ENCODE measurements at regions not wholly inside any gene's neighbourhood (a gene's known extent, or its start where the extent isn't known, plus 50 kb on each side); places are given as distances from the start of the nearest gene placed in this dataset.

- TF ChIP-seq, protein P1, sequence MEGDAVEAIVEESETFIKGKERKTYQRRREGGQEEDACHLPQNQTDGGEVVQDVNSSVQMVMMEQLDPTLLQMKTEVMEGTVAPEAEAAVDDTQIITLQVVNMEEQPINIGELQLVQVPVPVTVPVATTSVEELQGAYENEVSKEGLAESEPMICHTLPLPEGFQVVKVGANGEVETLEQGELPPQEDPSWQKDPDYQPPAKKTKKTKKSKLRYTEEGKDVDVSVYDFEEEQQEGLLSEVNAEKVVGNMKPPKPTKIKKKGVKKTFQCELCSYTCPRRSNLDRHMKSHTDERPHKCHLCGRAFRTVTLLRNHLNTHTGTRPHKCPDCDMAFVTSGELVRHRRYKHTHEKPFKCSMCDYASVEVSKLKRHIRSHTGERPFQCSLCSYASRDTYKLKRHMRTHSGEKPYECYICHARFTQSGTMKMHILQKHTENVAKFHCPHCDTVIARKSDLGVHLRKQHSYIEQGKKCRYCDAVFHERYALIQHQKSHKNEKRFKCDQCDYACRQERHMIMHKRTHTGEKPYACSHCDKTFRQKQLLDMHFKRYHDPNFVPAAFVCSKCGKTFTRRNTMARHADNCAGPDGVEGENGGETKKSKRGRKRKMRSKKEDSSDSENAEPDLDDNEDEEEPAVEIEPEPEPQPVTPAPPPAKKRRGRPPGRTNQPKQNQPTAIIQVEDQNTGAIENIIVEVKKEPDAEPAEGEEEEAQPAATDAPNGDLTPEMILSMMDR (IDR thresholded peaks at IDR 0.05) = no peak
- no peak for TF ChIP-seq EZH2 (IDR thresholded peaks at IDR 0.05; ENCODE audit: borderline replicate concordance, insufficient read depth, low read depth, low read length, poor library complexity, severe bottlenecking)
- 97% methylated on average over 2 of the region's 3 CpGs for WGBS (ENCODE audit: insufficient coverage)
These were observed 616.9 kb downstream of the CSNK1G3 start for GRCh38 chr5:124128867-124129266.

DNA sequence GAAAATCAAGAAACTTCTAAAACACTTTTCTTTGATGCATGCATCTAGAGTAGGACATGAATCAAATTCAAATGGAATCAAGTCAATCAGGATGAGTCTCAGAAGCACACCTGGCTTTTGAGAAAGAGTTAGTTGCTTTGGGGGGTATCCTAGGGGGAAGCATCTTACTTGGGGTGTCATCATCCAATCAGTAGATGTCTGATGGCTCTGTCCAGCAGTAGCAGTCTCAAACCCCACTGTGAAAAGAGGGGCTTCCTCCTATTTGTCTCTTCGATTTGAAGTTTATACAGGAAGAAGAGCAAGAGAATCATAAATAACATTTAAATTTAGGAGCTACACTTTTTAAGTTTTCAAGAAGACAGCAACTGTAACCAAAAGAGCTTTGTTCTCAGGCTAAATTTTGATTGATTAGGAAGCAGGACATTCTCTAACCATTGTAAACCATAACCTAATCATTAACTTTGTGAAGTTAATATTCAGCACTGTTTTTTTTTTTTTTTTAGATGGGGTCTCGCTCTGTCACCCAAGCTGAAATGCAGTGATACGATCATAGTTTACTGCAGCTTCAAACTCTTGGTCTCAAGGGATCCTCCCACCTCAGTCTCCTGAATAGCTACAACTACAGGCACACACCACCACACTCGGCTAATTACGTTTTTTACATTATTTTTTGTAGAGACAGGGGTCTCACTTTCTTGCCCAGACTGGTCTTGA lies 614.7 kb downstream of the CSNK1G3 start:
- no peak overlapping the region for H3K4me3 Mint-ChIP-seq
- intact Hi-C loops (cut with micrococcal nuclease) = no loop called here
- H3K27me3 Mint-ChIP-seq = peaks cover 12% of the 10 kb centered on the region
- peak; percentile 10 for DNase-seq
- peak; percentile 47 for ATAC-seq (ENCODE audit: low read depth)
- Histone ChIP-seq H4K20me1 (ENCODE audit: control insufficient read depth, insufficient read depth, low read length, poor library complexity, severe bottlenecking) (no peaks in the 10 kb centered on the region), H3K4me1 (ENCODE audit: control insufficient read depth in 2 of 2, insufficient read depth in 2 of 2, low read length in 2 of 2) (peaks cover 6 to 13% of the 10 kb centered on the region in 2 donors), H3K27ac (ENCODE audit: low read length in 2 of 2) (no peak overlapping the region), H3K27me3 (replicated peaks in 1 of 4; ENCODE audit: control extremely low read depth in 1 of 4, control insufficient read depth in 3 of 4, insufficient read depth in 4 of 4, low read length in 3 of 4) (no peaks in the 10 kb centered on the region), H3K4me3 (ENCODE audit: control extremely low read depth in 1 of 5, extremely low read depth in 1 of 5, insufficient read depth in 1 of 5, low read depth in 2 of 5, low read length in 4 of 5) (no peak overlapping the region), H3K9me3 (ENCODE audit: control extremely low read depth in 1 of 3, control insufficient read depth in 2 of 3, insufficient read depth in 1 of 3, low read length in 2 of 3) (no peaks in the 10 kb centered on the region), H3K36me3 (replicated peaks in 1 of 2; ENCODE audit: control extremely low read depth in 1 of 2, control insufficient read depth in 1 of 2, extremely low read depth in 1 of 2, insufficient read depth in 2 of 2, low read length in 1 of 2) (no peaks in the 10 kb centered on the region), H3K79me2 (ENCODE audit: control insufficient read depth, insufficient read depth, low read length) (no peaks in the 10 kb centered on the region), H2AFZ (ENCODE audit: insufficient read depth, low read depth, low read length, poor library complexity, severe bottlenecking) (no peak overlapping the region), H3K9ac (ENCODE audit: low read length) (no peak overlapping the region), H3K4me2 (replicated peaks; ENCODE audit: low read depth, low read length, poor library complexity, severe bottlenecking) (no peak overlapping the region)
- peaks cover 17% of the 10 kb centered on the region for H3K4me1 Mint-ChIP-seq
- H3K27ac Mint-ChIP-seq = no peak overlapping the region
- ChIA-PET CTCF (interaction anchor here (0.7 kb wide), 1 partner anchor 753 kb away, joined by 5 read pairs; no protein-coding TSS in a partner anchor), POLR2A (no interaction called here)
- H3K9me3 Mint-ChIP-seq (ENCODE audit: insufficient read depth) = no peaks in the 10 kb centered on the region
- TF ChIP-seq EZH2 (IDR thresholded peaks at IDR 0.05; ENCODE audit: borderline replicate concordance, insufficient read depth, low read depth, low read length, poor library complexity, severe bottlenecking) = no peak
- TF ChIP-seq, protein P1 (IDR thresholded peaks at IDR 0.05) = no peak
- WGBS (ENCODE audit: insufficient coverage) = 8% methylated on average over 2 of the region's 5 CpGs

More at GRCh38 chr5:124128867-124129266, 616.9 kb downstream of the CSNK1G3 start:
- H3K27ac ChIP-seq (ENCODE audit: low read length in 2 of 2) = no peak overlapping the region
- H3K79me2 ChIP-seq (ENCODE audit: control insufficient read depth, insufficient read depth, low read length) = no peaks in the 10 kb centered on the region
- ChIA-PET POLR2A (no interaction called here), CTCF (no interaction called here)
- Mint-ChIP-seq H3K4me1 (peaks cover 17% of the 10 kb centered on the region), H3K27ac (no peak overlapping the region), H3K9me3 (ENCODE audit: insufficient read depth) (no peaks in the 10 kb centered on the region), H3K27me3 (peaks cover 8% of the 10 kb centered on the region), H3K4me3 (no peak overlapping the region)
- H2AFZ ChIP-seq (ENCODE audit: insufficient read depth, low read depth, low read length, poor library complexity, severe bottlenecking) = no peak overlapping the region
- ATAC-seq (ENCODE audit: low read depth) (no peak), DNase-seq (no peak)
- intact Hi-C loops (cut with micrococcal nuclease) = no loop called here
- H3K9me3 ChIP-seq (ENCODE audit: control extremely low read depth in 1 of 3, control insufficient read depth in 2 of 3, insufficient read depth in 1 of 3, low read length in 2 of 3) = no peaks in the 10 kb centered on the region
- H3K4me3 ChIP-seq (ENCODE audit: control extremely low read depth in 1 of 5, extremely low read depth in 1 of 5, insufficient read depth in 1 of 5, low read depth in 2 of 5, low read length in 4 of 5) = no peak overlapping the region
- no peaks in the 10 kb centered on the region for H3K36me3 ChIP-seq (replicated peaks in 1 of 2; ENCODE audit: control extremely low read depth in 1 of 2, control insufficient read depth in 1 of 2, extremely low read depth in 1 of 2, insufficient read depth in 2 of 2, low read length in 1 of 2)
- no peak overlapping the region for H3K4me2 ChIP-seq (replicated peaks; ENCODE audit: low read depth, low read length, poor library complexity, severe bottlenecking)
- H3K4me1 ChIP-seq (ENCODE audit: control insufficient read depth in 2 of 2, insufficient read depth in 2 of 2, low read length in 2 of 2) = peaks cover 6 to 13% of the 10 kb centered on the region in 2 donors
- H4K20me1 ChIP-seq (ENCODE audit: control insufficient read depth, insufficient read depth, low read length, poor library complexity, severe bottlenecking) = no peaks in the 10 kb centered on the region
- no peaks in the 10 kb centered on the region for H3K27me3 ChIP-seq (replicated peaks in 1 of 4; ENCODE audit: control extremely low read depth in 1 of 4, control insufficient read depth in 3 of 4, insufficient read depth in 4 of 4, low read length in 3 of 4)
- H3K9ac ChIP-seq (ENCODE audit: low read length) = no peak overlapping the region
